HG03558 (cell line): ENCODE measurements at regions not wholly inside any gene's neighbourhood (a gene's known extent, or its start where the extent isn't known, plus 50 kb on each side); places are given as distances from the start of the nearest gene placed in this dataset.

Source experiments
- ATAC-seq: cut with Tn5 transposase; IDR thresholded peaks from one replicate; pipeline ENCODE4 v1.9.1; 2021; ENCODE audit warnings: moderate number of reproducible peaks; ENCODE audit not compliant: unreplicated experiment; ENCODE audit errors: extremely low read depth

DNA sequence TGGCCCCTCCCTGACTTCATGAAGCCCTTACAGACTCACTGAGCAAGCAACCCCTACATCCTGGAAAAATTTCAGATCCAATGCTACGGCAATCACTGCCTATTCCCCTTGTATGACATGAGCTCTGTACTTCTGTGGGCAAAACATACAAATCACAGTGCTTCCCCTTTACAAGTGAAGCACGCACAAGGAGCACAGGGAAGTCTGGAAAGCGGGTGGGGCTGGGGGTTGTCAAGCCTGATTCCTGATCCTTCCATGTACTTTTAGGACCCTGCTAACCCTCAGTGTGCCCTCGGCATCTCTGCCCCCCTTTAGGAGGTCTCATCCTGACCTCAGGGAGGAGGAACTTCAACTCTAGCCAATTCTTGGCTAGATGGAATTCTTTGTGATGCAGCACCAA is 405.7 kb upstream of the POU3F1 start:
- no peak for ATAC-seq

DNA sequence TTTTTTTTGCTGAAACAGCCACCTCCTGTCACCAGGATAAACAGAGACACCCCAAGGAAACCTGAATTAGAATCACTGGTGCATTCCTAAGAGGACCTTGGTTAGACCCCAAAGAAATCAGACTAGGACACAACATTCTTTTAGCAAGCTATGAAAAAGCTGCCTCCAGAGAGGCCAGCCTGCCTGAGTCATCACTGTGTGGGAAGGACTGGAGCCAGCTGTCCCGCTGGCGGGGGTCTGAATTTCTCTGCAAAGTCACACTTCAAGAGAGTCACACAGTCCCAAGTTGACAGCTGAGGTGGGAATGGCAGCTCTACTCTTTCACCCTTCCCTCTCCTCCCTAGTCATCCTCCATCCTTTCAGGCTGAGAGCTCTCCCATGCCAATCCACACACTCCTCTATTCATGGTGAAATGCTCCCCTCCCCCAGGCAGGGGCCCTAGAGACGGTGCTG is 405.0 kb upstream of the POU3F1 start:
- no peak for ATAC-seq

DNA sequence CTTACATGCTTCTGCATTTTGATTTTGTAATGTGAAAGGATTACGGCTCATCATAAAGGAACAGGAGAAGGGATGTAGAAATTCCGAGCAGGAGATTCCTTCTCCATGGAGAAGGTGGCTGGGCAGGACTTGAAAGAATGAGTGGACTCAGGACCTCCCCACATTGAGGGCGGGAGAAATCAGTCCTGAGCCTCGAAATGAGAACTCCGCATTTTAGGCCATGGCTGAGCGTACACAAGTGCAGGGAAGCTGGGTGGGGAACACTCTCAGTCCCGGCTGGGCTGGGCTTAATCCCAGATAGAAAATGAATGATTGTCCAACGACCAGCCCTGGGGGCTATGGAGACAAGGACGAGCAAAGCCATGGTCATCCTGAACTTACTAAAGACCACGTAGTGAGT is 402.3 kb upstream of the POU3F1 start:
- no peak for ATAC-seq

DNA sequence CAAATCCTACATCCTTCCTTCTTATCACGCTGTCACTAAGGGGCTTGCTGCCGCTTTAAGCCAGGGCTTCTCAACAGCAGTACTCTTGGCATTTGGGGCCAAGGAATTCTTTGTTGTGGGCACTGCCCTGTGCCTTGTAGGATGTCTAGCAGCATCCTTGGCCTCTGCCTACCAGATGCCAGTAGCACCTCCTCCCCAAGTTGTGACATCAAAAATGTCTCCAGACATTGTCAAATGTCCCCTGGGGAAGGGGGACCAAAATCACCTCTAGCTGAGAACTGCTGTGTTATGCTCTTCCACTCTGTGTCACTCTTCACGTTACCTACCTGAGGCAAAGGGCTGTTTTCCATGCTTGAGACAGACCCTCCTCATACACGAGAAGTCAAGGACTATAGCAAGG is 400.3 kb upstream of the POU3F1 start:
- ATAC-seq, result no peak

DNA sequence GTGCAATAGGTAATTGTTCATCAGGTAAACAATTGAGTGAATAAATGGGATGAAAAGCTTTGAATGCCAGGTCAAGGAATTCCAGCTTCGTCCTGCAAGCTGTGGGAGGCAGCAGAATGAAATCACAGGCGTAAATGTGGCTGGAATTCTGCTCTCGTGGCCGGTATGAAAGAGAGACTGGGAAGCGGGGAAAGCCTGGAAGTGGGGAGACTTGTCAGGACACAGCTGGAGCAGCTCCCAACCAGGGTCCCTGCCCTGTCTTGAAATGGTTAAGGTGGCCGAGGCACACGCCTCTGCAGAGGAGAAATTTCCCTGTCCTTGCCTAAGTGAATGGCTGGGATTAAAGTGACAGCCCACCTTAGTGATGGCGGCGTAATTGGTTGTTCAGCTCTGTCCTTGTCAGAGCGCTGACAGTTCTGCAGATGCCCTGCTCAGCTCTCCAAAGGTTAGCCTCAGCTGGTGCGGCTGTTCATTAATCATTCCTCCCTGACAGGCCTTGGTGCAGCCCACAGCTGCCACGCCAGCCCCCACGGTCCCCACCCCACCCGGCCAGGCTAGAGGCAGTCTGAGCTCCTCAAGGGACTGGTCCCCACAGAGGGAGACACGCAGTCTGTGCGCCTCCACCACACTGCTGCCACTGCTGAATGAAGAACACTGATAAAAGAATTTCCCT is 398.3 kb upstream of the POU3F1 start:
- no peak for ATAC-seq

DNA sequence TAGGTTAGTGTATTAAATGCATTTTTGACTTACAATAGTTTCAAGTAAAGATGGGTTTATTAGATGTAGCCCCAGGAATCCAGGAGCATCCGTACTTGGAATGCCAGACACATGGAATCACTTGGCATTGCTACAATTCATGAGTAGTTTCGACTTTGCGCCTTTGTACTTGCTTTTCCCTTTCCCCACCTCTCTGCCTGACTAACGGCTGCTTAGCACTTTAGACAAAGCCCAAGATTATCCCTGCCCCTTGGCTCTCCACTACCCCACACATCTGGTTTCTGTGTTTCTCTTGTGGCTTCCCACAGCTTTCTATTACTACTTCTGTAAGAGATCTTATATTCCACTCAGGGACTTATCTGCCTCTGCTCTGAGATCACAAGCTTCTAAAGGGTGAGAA is 397.7 kb upstream of the POU3F1 start:
- no peak for ATAC-seq

DNA sequence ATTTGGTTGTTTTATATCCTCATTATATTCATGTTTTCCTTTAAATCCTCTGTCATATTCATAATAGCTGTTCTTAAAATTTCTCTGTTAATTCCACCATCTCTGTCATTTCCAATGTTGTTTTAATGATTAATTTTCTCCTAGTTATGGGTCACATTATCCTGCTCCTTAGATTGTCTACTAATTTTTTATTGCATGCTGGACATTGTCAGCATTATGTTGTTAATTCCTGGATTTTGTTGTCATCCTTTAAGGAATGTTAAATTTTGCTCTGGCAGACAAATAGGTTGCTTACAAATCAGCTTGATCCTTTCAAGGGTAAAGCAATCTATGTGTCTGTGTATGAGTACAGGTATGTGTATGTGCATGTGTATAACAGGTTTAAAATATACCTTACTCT is 393.8 kb upstream of the POU3F1 start:
- no peak for ATAC-seq

DNA sequence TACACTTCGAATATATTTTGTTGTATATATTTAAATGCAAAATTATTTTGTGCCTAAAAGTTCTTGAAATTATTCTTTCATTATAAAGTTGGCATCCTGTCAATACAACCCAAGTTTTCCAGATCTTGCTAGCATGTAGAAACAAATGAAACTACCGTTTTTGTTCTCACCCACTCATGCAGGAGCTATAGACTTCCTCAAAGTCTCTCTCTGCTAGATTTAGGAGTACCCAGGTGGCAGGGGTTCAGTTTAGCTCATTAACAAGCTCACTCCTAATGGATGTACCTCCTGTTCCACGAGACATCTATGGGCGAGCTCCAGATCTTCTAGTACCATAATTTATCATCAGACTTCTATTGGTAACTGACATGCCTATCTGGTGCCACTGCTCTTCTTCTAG is 390.2 kb upstream of the POU3F1 start:
- ATAC-seq, result no peak

DNA sequence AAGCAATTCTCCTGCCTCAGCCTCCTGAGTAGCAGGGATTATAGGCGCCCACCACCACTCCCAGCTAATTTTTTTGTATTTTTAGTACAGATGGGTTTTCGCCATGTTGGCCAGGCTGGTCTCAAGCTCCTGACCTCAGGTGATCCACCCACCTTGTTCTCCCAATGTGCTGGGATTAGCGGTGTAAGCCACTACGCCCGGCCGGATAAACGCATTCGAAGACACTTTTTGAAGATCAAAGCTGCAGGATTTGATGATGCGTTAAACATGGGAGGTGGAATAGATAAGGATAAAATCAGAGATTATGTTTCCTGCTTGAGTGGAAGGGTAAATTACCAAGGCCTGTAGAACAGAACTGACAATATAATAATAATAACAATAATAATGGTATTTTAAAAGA is 389.4 kb upstream of the POU3F1 start:
- ATAC-seq, result no peak

DNA sequence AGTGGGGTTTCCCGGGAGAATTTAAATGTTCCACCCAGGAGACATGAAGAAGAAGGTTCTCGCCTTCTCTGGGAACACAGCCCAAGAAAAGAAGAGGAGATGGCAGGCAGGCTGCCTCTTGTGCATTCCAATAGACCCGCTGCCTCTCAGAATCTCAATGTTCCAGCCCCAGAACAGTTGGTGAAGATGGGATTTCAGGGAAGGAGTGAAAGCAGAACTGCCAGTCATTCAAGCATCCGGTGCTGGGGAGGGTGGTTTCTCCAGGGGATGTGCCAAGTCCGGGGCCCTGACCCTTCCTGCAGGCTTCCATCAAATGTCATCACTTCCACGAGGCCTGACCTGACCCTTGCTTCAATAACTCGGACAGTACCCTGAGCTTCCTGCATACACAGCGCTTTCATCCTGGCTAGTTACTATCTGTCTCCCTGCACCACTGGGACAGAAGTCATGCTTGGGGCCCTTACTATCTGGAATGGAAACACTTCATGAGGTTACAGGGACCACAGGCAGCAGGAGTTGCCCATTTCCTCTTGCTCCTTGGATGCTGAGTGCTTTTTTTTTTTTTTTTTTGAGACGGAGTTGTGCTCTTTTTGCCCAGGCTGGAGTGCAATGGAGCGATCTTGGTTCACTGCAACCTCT is 386.6 kb upstream of the POU3F1 start:
- ATAC-seq, result no peak

DNA sequence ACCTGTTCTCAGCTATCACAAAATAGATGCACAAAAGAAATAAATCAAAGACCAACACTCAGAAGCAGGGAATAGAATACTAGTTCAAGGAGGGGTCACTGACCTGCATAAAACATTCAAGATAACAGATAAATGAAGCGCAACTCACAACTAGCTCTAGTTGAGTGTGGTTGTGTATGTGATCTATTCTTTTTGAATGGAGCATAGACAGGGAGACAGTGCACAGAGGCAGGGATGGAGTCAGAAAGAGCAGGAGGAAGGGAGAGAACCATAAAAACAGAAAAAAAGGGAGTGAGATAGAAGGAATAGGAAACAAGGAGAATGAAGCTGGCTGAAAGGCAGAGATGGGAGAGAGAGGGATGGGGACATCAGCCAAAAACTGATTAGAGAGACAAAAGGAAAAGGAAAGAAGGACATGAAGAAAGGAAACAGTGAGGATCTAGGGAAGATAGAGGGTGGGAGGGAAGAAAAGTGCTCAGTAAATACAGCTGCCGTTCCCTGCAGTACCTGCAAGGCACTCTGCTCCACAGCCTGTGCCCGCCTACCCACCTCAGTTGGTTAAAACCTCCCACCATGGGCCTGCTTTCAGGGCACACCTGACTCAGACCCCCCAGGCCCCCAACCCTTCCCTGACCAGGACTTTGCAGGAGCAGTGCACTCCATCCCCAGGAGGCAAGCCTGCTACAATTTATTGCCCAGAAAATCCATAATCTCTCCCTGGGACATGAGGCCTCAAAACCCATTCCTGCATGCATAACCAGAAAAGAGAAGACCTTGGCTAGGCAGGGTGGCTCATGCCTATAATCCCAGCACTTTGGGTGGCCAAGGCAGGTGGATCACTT is 385.2 kb upstream of the POU3F1 start:
- ATAC-seq, result no peak

DNA sequence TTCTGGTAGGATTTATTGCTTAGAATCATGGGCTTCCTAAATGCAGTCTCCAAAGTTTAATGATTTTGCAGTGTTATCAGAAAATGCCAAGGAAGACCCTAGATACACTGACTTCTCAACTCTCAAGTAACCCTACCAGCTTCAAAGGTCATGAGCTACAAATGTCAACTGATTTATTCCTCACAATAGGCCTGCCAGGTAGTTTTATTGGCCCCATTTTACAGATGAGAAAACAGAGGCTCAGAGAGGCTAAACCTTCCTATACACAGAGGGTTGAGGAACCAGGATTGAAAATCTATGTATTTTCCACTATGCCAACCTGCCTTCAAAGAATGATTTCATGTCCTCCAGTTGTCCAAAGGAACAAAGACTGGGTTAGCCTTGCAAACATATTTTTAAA is 384.4 kb upstream of the POU3F1 start:
- no peak for ATAC-seq

DNA sequence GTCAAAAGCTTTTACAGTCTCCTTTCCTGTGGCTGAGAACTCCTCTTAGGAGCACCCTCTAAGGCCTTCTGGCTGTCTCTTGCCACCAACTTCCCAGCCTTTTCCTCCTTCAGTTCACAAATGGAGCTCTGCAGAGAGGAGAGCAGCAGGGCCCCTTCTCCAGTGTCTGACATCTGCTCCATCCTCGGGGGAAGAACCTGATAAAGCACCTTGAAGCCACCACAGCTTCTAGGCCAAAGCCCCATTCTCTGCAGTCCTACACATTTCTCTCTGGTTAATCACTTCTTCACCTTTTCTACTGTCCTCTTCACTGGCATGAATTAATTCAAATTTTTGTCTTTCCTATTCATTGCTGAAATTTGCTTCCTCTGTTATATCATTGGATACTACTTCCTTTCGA is 378.1 kb upstream of the POU3F1 start:
- ATAC-seq, result no peak

DNA sequence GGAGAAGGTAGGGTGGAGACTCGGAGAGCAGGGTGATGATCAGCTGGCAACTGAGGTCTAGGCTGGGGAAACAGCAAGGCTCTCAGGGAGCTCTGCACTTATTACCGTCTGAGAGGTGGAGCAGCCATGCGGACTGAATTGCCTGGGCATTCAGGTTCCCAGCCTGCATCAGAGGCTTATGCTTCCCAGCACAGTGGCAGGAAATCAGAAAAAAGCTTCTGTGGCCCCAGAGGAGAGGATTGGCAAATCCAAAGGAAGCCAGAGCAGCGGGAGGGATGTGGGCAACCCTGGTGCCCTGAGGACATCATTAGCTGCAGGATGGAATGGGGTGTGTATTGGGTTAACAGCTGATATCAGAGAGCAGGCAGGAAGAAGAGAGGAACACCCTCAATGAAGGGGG is 374.1 kb upstream of the POU3F1 start:
- ATAC-seq, result no peak

DNA sequence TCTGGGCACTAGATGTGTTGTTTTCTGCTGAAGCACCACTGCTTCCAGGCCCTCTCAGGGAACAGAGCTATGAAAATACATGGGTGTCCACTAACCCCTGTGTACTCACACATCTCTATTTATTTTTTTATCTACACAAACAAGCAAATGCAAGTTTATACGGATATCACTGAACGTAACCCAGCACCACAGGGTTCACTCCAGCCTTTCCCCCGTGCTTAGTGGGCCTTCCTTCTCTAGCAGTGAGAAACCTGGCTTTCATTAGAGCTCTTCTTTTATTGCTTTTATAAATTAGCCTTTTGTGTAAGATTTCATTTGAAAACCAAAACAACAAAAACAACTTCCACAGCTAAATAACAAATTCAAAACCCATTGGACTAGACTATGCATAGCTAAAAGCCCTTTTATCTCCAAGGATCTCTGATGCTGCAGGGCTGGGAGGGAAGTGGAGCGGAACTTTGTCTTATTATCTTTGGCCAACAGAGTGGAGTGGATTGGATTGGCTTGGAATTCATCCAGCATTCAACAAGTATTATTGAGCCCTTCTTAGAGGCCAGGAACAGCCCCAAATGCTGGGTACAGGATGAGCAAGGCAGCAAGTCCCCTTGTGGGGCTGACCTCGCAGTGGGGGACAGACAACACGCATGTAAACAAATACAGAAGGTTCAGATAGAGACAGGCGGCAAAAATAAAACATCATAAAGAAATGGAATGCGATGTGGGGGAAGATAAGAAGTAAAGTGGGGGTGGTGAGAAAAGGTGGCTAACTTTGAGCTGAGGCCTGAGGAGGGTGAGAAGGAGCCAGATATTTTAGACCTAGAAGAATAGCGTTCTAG is 371.8 kb upstream of the POU3F1 start:
- ATAC-seq, result no peak

DNA sequence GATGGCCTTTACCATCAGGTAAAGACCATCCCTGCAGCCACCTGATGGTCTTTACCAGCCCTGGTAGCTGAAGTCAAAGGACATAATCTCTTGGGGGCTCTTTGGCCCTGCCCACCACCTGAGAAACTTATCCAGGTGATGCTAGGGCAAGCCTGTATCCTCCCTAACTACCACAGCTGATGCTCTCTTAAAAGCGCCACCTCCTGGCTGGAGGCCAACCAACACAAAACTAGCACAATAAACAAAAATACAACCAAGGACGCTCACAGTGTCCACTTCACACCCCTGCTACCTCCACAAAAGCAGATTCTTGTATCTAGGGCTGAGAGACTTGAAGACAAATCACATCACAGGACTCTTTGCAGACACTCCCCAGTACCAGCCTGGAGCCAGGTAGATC is 357.1 kb upstream of the POU3F1 start:
- ATAC-seq, result no peak

DNA sequence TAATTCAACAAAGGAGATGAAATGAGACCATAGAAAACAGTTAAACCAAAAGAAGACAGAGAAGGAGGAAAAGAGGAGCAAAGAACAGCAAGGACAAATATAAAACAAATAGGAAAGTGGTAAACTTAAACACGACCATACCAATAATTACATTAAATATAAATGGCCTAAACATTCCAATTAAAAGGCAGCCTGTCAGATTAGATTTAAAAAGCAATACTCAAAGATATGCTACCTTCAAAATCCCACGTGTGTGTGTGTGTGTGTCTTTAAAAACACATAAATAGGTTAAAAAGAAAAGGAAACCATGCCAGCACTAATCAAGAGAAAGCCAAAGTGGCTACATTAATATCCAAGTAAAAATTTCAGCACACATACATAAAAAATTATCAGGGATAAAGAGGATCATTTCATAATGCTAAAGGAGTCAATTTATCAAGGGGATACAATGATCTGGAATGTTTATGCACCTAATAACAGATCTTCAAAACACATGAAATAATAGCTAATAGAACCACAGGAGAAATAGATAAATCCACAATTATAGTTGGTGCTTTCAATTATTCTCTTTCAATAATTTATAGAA is 355.7 kb upstream of the POU3F1 start:
- no peak for ATAC-seq

DNA sequence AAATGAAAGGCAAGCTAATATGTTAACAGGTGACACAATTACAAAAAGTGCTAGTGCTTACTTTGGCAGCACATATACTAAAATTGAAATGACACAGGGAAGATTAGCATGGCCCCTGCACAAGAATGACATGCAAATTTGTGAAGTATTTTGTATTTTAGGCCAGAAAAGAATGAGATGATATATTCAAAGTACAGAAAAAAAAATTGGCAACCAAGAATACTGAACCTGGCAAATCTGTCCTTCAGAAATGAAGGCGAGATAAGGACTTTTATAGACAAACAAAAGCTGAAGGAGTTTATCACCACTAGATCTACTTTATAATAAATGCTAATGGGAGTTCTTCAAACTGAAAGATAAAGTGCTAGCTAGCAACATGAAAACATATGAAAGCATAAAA is 350.0 kb upstream of the POU3F1 start:
- ATAC-seq, result no peak

DNA sequence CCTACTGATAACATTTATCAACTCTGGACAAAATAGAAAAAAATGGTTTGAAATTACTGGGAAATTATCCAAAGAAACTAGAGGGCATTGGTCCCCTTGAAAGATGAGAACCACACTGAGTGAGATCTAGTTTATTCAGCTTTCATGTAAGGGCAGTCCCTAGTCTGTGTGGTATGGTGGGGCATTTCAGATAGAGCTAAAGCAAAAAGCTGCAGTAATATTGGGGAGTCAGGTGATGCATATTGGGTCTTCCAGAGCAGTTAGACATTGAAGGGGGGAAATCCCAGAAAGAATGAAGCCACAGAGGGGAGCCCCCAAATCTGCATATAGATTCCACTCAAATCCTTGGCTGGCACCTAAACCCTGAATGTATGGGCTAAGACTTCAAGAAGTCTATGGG is 347.7 kb upstream of the POU3F1 start:
- no peak for ATAC-seq

DNA sequence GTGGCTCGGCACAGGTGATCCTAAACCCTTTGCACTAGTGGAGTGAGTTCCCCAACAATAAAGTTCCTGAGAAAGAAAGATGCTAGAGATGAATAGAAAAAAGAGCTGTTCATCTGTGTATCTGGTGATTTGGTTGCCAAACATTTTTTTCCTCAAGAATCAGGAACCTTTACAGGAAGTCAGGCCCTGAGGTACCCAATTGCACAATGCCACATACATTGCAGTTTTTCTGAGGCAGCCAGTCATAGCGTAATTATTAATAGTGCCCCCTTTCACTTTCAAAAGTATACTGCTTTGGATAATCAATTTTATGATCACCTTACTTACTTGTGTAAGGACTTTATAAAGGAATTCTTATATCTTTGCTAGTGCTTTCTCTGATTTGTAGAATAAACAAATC is 346.3 kb upstream of the POU3F1 start:
- no peak for ATAC-seq
